HEK293 (cell line): ENCODE measurements at regions not wholly inside any gene's neighbourhood (a gene's known extent, or its start where the extent isn't known, plus 50 kb on each side); places are given as distances from the start of the nearest gene placed in this dataset.

Source experiments
- YY1 ChIP-seq: fragments of 450-650 bp; formaldehyde crosslinking; IDR thresholded peaks from 2 replicates; pipeline ENCODE4 v1.5.1; 2018; ENCODE audit warnings: missing biosample characterization, missing genetic modification characterization
- ZNF140 ChIP-seq: fragments of 450-650 bp; formaldehyde crosslinking; IDR thresholded peaks from 2 replicates; pipeline ENCODE4 v1.5.1; 2016; ENCODE audit warnings: missing biosample characterization, missing genetic modification characterization
- ZNF221 ChIP-seq: fragments of 450-650 bp; formaldehyde crosslinking; IDR thresholded peaks from 2 replicates; pipeline ENCODE4 v1.5.1; 2017; ENCODE audit warnings: missing biosample characterization, missing genetic modification characterization, borderline replicate concordance
- TF ChIP-seq, protein P1 (sequence below): fragments of 450-650 bp; formaldehyde crosslinking; IDR thresholded peaks from 2 replicates; pipeline ENCODE4 v1.5.1; 2016; ENCODE audit warnings: missing biosample characterization, missing genetic modification characterization
- TF ChIP-seq, protein P2 (sequence below): fragments of 450-650 bp; formaldehyde crosslinking; IDR thresholded peaks from 2 replicates; pipeline ENCODE4 v1.5.1; 2016; ENCODE audit warnings: missing biosample characterization, missing genetic modification characterization

DNA sequence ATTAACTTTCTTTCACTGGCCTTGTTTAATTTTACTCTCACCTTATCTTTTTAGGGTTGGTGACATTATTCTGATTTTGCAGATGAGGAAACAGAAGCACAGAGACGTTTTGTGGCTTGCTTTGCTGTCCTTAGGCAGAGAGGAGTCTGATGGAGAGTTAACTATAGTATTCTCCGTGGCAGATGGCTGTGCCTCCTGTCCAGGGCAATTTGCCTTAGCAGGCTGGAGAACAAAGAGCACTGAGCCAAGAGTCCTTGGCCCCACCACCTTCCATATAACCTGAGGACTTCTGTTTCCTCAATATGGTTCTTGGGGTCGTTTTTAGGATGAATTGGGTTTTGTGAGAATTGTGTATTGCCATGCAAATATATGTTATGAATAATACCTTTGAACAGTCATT is 71.4 kb upstream of the BACH2 start:
- TF ChIP-seq ZNF221 (tag by site-specific recombination) (no peak), YY1 (tag by site-specific recombination) (no peak), ZNF140 (tag by site-specific recombination) (no peak)
- TF ChIP-seq, protein P1, sequence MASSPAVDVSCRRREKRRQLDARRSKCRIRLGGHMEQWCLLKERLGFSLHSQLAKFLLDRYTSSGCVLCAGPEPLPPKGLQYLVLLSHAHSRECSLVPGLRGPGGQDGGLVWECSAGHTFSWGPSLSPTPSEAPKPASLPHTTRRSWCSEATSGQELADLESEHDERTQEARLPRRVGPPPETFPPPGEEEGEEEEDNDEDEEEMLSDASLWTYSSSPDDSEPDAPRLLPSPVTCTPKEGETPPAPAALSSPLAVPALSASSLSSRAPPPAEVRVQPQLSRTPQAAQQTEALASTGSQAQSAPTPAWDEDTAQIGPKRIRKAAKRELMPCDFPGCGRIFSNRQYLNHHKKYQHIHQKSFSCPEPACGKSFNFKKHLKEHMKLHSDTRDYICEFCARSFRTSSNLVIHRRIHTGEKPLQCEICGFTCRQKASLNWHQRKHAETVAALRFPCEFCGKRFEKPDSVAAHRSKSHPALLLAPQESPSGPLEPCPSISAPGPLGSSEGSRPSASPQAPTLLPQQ (tag by site-specific recombination): no peak
- TF ChIP-seq, protein P2, sequence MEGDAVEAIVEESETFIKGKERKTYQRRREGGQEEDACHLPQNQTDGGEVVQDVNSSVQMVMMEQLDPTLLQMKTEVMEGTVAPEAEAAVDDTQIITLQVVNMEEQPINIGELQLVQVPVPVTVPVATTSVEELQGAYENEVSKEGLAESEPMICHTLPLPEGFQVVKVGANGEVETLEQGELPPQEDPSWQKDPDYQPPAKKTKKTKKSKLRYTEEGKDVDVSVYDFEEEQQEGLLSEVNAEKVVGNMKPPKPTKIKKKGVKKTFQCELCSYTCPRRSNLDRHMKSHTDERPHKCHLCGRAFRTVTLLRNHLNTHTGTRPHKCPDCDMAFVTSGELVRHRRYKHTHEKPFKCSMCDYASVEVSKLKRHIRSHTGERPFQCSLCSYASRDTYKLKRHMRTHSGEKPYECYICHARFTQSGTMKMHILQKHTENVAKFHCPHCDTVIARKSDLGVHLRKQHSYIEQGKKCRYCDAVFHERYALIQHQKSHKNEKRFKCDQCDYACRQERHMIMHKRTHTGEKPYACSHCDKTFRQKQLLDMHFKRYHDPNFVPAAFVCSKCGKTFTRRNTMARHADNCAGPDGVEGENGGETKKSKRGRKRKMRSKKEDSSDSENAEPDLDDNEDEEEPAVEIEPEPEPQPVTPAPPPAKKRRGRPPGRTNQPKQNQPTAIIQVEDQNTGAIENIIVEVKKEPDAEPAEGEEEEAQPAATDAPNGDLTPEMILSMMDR: no peak
